AG09319 (cell line): ENCODE measurements at regions not wholly inside any gene's neighbourhood (a gene's known extent, or its start where the extent isn't known, plus 50 kb on each side); places are given as distances from the start of the nearest gene placed in this dataset.

ENCODE experiments used
- DNase-seq: peaks from one replicate; pipeline ENCODE4 v3.0.0-alpha.2; 2010; ENCODE audit warnings: low read depth; ENCODE audit errors: extremely low read depth
- CTCF ChIP-seq: IDR thresholded peaks from 2 replicates; pipeline ENCODE4 v1.5.1; 2011; ENCODE audit warnings: low read depth, mild to moderate bottlenecking, inconsistent platforms, low read length, moderate library complexity

- TF ChIP-seq CTCF = no peak
Measured at GRCh38 chr18:56009411-56009810, 421.4 kb upstream of the TCF4 start.

GRCh38 chr18:56003720-56004088, 415.7 kb upstream of the TCF4 start:
- no peak for TF ChIP-seq CTCF
- DNase-seq = no peak

More at GRCh38 chr18:56009411-56009810, 421.4 kb upstream of the TCF4 start:
- DNase-seq = no peak

GRCh38 chr18:56003009-56003719, 415.2 kb upstream of the TCF4 start:
- DNase-seq = no peak
- no peak for TF ChIP-seq CTCF

- TF ChIP-seq CTCF = no peak
- DNase-seq = no peak
Measured at GRCh38 chr18:56001576-56001975, 413.6 kb upstream of the TCF4 start.

- no peak for TF ChIP-seq CTCF
- no peak for DNase-seq
Measured at GRCh38 chr18:56000041-56000440, 412.0 kb upstream of the TCF4 start.

GRCh38 chr18:55999641-56000040, 411.6 kb upstream of the TCF4 start:
- TF ChIP-seq CTCF = no peak
- no peak for DNase-seq

- DNase-seq = no peak
- TF ChIP-seq CTCF = no peak
Measured at GRCh38 chr18:55998801-55999385, 410.9 kb upstream of the TCF4 start.
